ENCODE measurements at regions not wholly inside any gene's neighbourhood (a gene's known extent, or its start where the extent isn't known, plus 50 kb on each side); places are given as distances from the start of the nearest gene placed in this dataset.
"Not testable (repeated sequence)": the region's sequence is repeated elsewhere in the genome, so short reads cannot be mapped to it uniquely, and the experiment has no call there.

GRCh38 chr15:101876031-101876430, 64.0 kb downstream of the OR4F15 start:
- H3K4me3 ChIP-seq (ENCODE audit: low read depth, low read length, poor library complexity, severe bottlenecking): not testable (repeated sequence)

GRCh38 chr15:101877649-101878048, 65.6 kb downstream of the OR4F15 start:
- DNase-seq (ENCODE audit: low spot score); CTCF ChIA-PET; H3K27ac ChIP-seq (ENCODE audit: low read depth, low read length, poor library complexity, severe bottlenecking); POLR2A ChIA-PET (ENCODE audit: low non-redundant PET); H3K4me1 ChIP-seq (ENCODE audit: insufficient read depth, low read length, poor library complexity, severe bottlenecking); H3K36me3 ChIP-seq (ENCODE audit: insufficient read depth, low read length, poor library complexity, severe bottlenecking); BruUV-seq (replicated peaks); H3K4me3 ChIP-seq (ENCODE audit: low read depth, low read length, poor library complexity, severe bottlenecking); H3K27me3 ChIP-seq (replicated peaks; ENCODE audit: insufficient read depth, low read depth, low read length, poor library complexity); intact Hi-C loops (cut with micrococcal nuclease; ENCODE audit: unreplicated experiment); H3K9me3 ChIP-seq (ENCODE audit: low read depth, low read length, poor library complexity, severe bottlenecking): not testable (repeated sequence)
- TF ChIP-seq, protein P1, sequence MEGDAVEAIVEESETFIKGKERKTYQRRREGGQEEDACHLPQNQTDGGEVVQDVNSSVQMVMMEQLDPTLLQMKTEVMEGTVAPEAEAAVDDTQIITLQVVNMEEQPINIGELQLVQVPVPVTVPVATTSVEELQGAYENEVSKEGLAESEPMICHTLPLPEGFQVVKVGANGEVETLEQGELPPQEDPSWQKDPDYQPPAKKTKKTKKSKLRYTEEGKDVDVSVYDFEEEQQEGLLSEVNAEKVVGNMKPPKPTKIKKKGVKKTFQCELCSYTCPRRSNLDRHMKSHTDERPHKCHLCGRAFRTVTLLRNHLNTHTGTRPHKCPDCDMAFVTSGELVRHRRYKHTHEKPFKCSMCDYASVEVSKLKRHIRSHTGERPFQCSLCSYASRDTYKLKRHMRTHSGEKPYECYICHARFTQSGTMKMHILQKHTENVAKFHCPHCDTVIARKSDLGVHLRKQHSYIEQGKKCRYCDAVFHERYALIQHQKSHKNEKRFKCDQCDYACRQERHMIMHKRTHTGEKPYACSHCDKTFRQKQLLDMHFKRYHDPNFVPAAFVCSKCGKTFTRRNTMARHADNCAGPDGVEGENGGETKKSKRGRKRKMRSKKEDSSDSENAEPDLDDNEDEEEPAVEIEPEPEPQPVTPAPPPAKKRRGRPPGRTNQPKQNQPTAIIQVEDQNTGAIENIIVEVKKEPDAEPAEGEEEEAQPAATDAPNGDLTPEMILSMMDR (conservative IDR thresholded peaks at IDR 0.05; ENCODE audit: low read depth, low read length): peak; percentile 37

More at GRCh38 chr15:101876031-101876430, 64.0 kb downstream of the OR4F15 start:
- DNase-seq (ENCODE audit: low spot score); H3K9me3 ChIP-seq (ENCODE audit: low read depth, low read length, poor library complexity, severe bottlenecking); H3K27me3 ChIP-seq (replicated peaks; ENCODE audit: insufficient read depth, low read depth, low read length, poor library complexity); H3K36me3 ChIP-seq (ENCODE audit: insufficient read depth, low read length, poor library complexity, severe bottlenecking); H3K4me1 ChIP-seq (ENCODE audit: insufficient read depth, low read length, poor library complexity, severe bottlenecking); intact Hi-C loops (cut with micrococcal nuclease; ENCODE audit: unreplicated experiment); H3K27ac ChIP-seq (ENCODE audit: low read depth, low read length, poor library complexity, severe bottlenecking); BruUV-seq (replicated peaks); CTCF ChIA-PET; POLR2A ChIA-PET (ENCODE audit: low non-redundant PET): not testable (repeated sequence)

- H3K27ac ChIP-seq (ENCODE audit: low read depth, low read length, poor library complexity, severe bottlenecking); H3K4me1 ChIP-seq (ENCODE audit: insufficient read depth, low read length, poor library complexity, severe bottlenecking); CTCF ChIA-PET; BruUV-seq (replicated peaks); H3K9me3 ChIP-seq (ENCODE audit: low read depth, low read length, poor library complexity, severe bottlenecking); DNase-seq (ENCODE audit: low spot score); POLR2A ChIA-PET (ENCODE audit: low non-redundant PET); intact Hi-C loops (cut with micrococcal nuclease; ENCODE audit: unreplicated experiment); H3K4me3 ChIP-seq (ENCODE audit: low read depth, low read length, poor library complexity, severe bottlenecking); H3K36me3 ChIP-seq (ENCODE audit: insufficient read depth, low read length, poor library complexity, severe bottlenecking); H3K27me3 ChIP-seq (replicated peaks; ENCODE audit: insufficient read depth, low read depth, low read length, poor library complexity): not testable (repeated sequence)
Measured at GRCh38 chr15:101912349-101913287, 100.6 kb downstream of the OR4F15 start.

GRCh38 chr15:101924554-101924953, 112.6 kb downstream of the OR4F15 start:
- POLR2A ChIA-PET (ENCODE audit: low non-redundant PET); BruUV-seq (replicated peaks); H3K9me3 ChIP-seq (ENCODE audit: low read depth, low read length, poor library complexity, severe bottlenecking); DNase-seq (ENCODE audit: low spot score); H3K36me3 ChIP-seq (ENCODE audit: insufficient read depth, low read length, poor library complexity, severe bottlenecking); H3K27me3 ChIP-seq (replicated peaks; ENCODE audit: insufficient read depth, low read depth, low read length, poor library complexity); H3K4me3 ChIP-seq (ENCODE audit: low read depth, low read length, poor library complexity, severe bottlenecking); CTCF ChIA-PET; intact Hi-C loops (cut with micrococcal nuclease; ENCODE audit: unreplicated experiment); H3K27ac ChIP-seq (ENCODE audit: low read depth, low read length, poor library complexity, severe bottlenecking); H3K4me1 ChIP-seq (ENCODE audit: insufficient read depth, low read length, poor library complexity, severe bottlenecking): not testable (repeated sequence)

DNA sequence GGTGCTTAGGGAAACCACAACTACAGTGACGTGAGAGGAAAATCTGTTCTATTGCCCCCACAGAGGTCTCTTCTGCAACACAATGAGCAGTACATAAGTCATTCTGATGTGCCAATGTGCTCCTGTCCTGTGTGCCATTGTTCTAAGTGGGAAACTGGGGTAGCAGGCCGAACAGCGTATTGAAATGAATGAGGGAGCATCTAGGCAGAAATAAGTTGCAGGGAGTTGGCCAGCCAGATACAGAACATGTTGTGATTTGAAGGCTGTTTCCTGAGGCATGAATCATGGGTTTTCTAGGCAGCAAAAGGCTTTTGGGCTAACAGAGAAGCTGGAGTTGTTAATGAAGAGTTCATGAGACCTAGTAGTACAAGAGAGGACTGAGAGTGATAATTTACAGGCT, 122.5 kb downstream of the OR4F15 start:
- POLR2A ChIA-PET (ENCODE audit: low non-redundant PET); H3K27me3 ChIP-seq (replicated peaks; ENCODE audit: insufficient read depth, low read depth, low read length, poor library complexity); H3K4me3 ChIP-seq (ENCODE audit: low read depth, low read length, poor library complexity, severe bottlenecking); DNase-seq (ENCODE audit: low spot score); BruUV-seq (replicated peaks); intact Hi-C loops (cut with micrococcal nuclease; ENCODE audit: unreplicated experiment); H3K36me3 ChIP-seq (ENCODE audit: insufficient read depth, low read length, poor library complexity, severe bottlenecking); CTCF ChIA-PET; H3K27ac ChIP-seq (ENCODE audit: low read depth, low read length, poor library complexity, severe bottlenecking); H3K9me3 ChIP-seq (ENCODE audit: low read depth, low read length, poor library complexity, severe bottlenecking); H3K4me1 ChIP-seq (ENCODE audit: insufficient read depth, low read length, poor library complexity, severe bottlenecking): not testable (repeated sequence)

- H3K4me1 ChIP-seq (ENCODE audit: insufficient read depth, low read length, poor library complexity, severe bottlenecking); POLR2A ChIA-PET (ENCODE audit: low non-redundant PET); H3K36me3 ChIP-seq (ENCODE audit: insufficient read depth, low read length, poor library complexity, severe bottlenecking); H3K9me3 ChIP-seq (ENCODE audit: low read depth, low read length, poor library complexity, severe bottlenecking); intact Hi-C loops (cut with micrococcal nuclease; ENCODE audit: unreplicated experiment); H3K27me3 ChIP-seq (replicated peaks; ENCODE audit: insufficient read depth, low read depth, low read length, poor library complexity); H3K4me3 ChIP-seq (ENCODE audit: low read depth, low read length, poor library complexity, severe bottlenecking); CTCF ChIA-PET; BruUV-seq (replicated peaks); DNase-seq (ENCODE audit: low spot score); H3K27ac ChIP-seq (ENCODE audit: low read depth, low read length, poor library complexity, severe bottlenecking): not testable (repeated sequence)
Measured at GRCh38 chr15:101937362-101937761, 125.4 kb downstream of the OR4F15 start.

DNA sequence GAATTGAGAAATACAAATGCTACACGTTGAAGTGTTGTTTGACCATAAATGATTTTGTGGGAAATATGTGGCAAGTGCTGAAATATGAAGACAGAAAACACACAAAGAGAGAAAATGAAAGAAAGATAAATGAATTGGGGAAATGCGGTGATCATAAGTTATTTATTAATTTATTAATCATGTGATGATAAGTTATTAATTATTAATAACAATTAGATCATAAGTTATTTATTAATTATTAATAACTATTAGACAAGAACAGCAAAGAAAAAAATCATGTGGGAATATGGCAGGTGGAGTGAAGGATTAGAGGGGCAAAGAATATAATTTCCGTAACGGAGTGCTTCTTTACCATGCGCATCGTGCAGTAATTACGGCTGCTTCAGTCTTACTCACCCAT, 126.6 kb downstream of the OR4F15 start:
- intact Hi-C loops (cut with micrococcal nuclease; ENCODE audit: unreplicated experiment); H3K4me3 ChIP-seq (ENCODE audit: low read depth, low read length, poor library complexity, severe bottlenecking); DNase-seq (ENCODE audit: low spot score); H3K27me3 ChIP-seq (replicated peaks; ENCODE audit: insufficient read depth, low read depth, low read length, poor library complexity); H3K27ac ChIP-seq (ENCODE audit: low read depth, low read length, poor library complexity, severe bottlenecking); BruUV-seq (replicated peaks); H3K36me3 ChIP-seq (ENCODE audit: insufficient read depth, low read length, poor library complexity, severe bottlenecking); CTCF ChIA-PET; H3K9me3 ChIP-seq (ENCODE audit: low read depth, low read length, poor library complexity, severe bottlenecking); POLR2A ChIA-PET (ENCODE audit: low non-redundant PET); H3K4me1 ChIP-seq (ENCODE audit: insufficient read depth, low read length, poor library complexity, severe bottlenecking): not testable (repeated sequence)

All from A673 (cell line).